ENCODE measurements at regions not wholly inside any gene's neighbourhood (a gene's known extent, or its start where the extent isn't known, plus 50 kb on each side); places are given as distances from the start of the nearest gene placed in this dataset.

GRCh38 chr13:44195245-44195644 is 178.4 kb upstream of the SERP2 start:
- FAIRE-seq: no peak
- DNase-seq (ENCODE audit: extremely low spot score, insufficient read length, low read depth): no peak

- FAIRE-seq (no peak), DNase-seq (ENCODE audit: extremely low spot score, insufficient read length, low read depth) (no peak)
Measured at GRCh38 chr13:44196196-44196751, 177.3 kb upstream of the SERP2 start.

GRCh38 chr13:44197791-44198770 is 175.5 kb upstream of the SERP2 start:
- FAIRE-seq: no peak

GRCh38 chr13:44198826-44199225 is 174.8 kb upstream of the SERP2 start:
- no peak for DNase-seq (ENCODE audit: extremely low spot score, insufficient read length, low read depth)
- no peak for FAIRE-seq

More at GRCh38 chr13:44197791-44198770, 175.5 kb upstream of the SERP2 start:
- DNase-seq (ENCODE audit: extremely low spot score, insufficient read length, low read depth): no peak

- DNase-seq (ENCODE audit: extremely low spot score, insufficient read length, low read depth) (no peak), FAIRE-seq (no peak)
Measured at GRCh38 chr13:44199627-44200207, 173.9 kb upstream of the SERP2 start.

- no peak for FAIRE-seq
- no peak for DNase-seq (ENCODE audit: extremely low spot score, insufficient read length, low read depth)
Measured at GRCh38 chr13:44206434-44206833, 167.2 kb upstream of the SERP2 start.

GRCh38 chr13:44207476-44207875 is 166.1 kb upstream of the SERP2 start:
- FAIRE-seq: no peak
- no peak for DNase-seq (ENCODE audit: extremely low spot score, insufficient read length, low read depth)

GRCh38 chr13:44210525-44210924 is 163.1 kb upstream of the SERP2 start:
- no peak for FAIRE-seq

GRCh38 chr13:44211286-44211685 is 162.3 kb upstream of the SERP2 start:
- FAIRE-seq: no peak
- DNase-seq (ENCODE audit: extremely low spot score, insufficient read length, low read depth): no peak

More at GRCh38 chr13:44210525-44210924, 163.1 kb upstream of the SERP2 start:
- DNase-seq (ENCODE audit: extremely low spot score, insufficient read length, low read depth): no peak

GRCh38 chr13:44211704-44212346 is 161.8 kb upstream of the SERP2 start:
- FAIRE-seq (no peak), DNase-seq (ENCODE audit: extremely low spot score, insufficient read length, low read depth) (no peak)

GRCh38 chr13:44212633-44213396 is 160.8 kb upstream of the SERP2 start:
- DNase-seq (ENCODE audit: extremely low spot score, insufficient read length, low read depth): no peak

GRCh38 chr13:44218501-44219240 is 155.0 kb upstream of the SERP2 start:
- DNase-seq (ENCODE audit: extremely low spot score, insufficient read length, low read depth) (no peak), FAIRE-seq (no peak)

More at GRCh38 chr13:44212633-44213396, 160.8 kb upstream of the SERP2 start:
- FAIRE-seq: no peak

- FAIRE-seq (no peak), DNase-seq (ENCODE audit: extremely low spot score, insufficient read length, low read depth) (no peak)
Measured at GRCh38 chr13:44219577-44220548, 153.8 kb upstream of the SERP2 start.

GRCh38 chr13:44220948-44221347 is 152.7 kb upstream of the SERP2 start:
- FAIRE-seq: no peak
- no peak for DNase-seq (ENCODE audit: extremely low spot score, insufficient read length, low read depth)

- FAIRE-seq (no peak), DNase-seq (ENCODE audit: extremely low spot score, insufficient read length, low read depth) (no peak)
Measured at GRCh38 chr13:44221657-44222056, 152.0 kb upstream of the SERP2 start.

GRCh38 chr13:44223770-44224444 is 149.7 kb upstream of the SERP2 start:
- DNase-seq (ENCODE audit: extremely low spot score, insufficient read length, low read depth) (no peak), FAIRE-seq (no peak)

- no peak for DNase-seq (ENCODE audit: extremely low spot score, insufficient read length, low read depth)
- no peak for FAIRE-seq
Measured at GRCh38 chr13:44224450-44225149, 149.0 kb upstream of the SERP2 start.
